ENCODE measurements at regions not wholly inside any gene's neighbourhood (a gene's known extent, or its start where the extent isn't known, plus 50 kb on each side); places are given as distances from the start of the nearest gene placed in this dataset.
"Not testable (repeated sequence)": the region's sequence is repeated elsewhere in the genome, so short reads cannot be mapped to it uniquely, and the experiment has no call there.

GRCh38 chr14:71454010-71454409 is 478.2 kb upstream of the RGS6 start:
- Mint-ChIP-seq H3K36me3 (peaks cover 3 to 5% of the 10 kb centered on the region in 2 donors), H3K27me3 (no peaks in the 10 kb centered on the region), H3K27ac (peak overlapping the region; percentile 51), H3K9me3 (no peaks in the 10 kb centered on the region), H3K4me1 (peaks cover 17 to 37% of the 10 kb centered on the region in 2 donors), H3K4me3 (no peak overlapping the region)
- no peak for ATAC-seq (replicated peaks)
- DNase-seq, result no peak

- Mint-ChIP-seq H3K27ac (no peak overlapping the region), H3K4me3 (no peak overlapping the region), H3K9me3 (no peaks in the 10 kb centered on the region), H3K27me3 (no peaks in the 10 kb centered on the region), H3K4me1 (peaks cover 15 to 37% of the 10 kb centered on the region in 2 donors), H3K36me3 (peaks cover 7 to 12% of the 10 kb centered on the region in 2 donors)
- ATAC-seq (replicated peaks) (no peak), DNase-seq (no peak)
Measured at GRCh38 chr14:71454513-71455332, 477.5 kb upstream of the RGS6 start.

DNA sequence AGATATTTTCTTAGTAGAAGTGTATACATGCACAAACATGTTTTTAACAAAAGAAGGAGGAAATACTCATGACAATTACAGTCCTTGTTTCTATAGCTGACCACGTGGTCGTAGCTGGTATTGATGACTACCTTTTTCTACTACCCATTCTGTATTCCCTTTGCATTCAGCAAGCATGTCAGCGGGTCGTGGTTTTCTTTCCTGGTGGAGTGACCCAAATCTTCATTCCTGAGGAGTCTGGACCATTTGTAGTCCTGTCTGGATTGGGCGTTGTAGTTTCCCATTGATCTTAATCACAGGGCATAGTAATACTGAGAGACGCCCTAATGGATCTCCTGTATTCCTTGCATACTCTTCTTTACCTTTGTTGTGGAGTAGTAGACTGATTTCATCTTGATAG is 472.1 kb upstream of the RGS6 start:
- H3K4me3 Mint-ChIP-seq, result no peak overlapping the region
- H3K36me3 Mint-ChIP-seq, result peaks cover 34 to 48% of the 10 kb centered on the region in 2 donors
- no peaks in the 10 kb centered on the region for H3K27me3 Mint-ChIP-seq
- H3K9me3 Mint-ChIP-seq, result peaks cover 0 to 2% of the 10 kb centered on the region in 2 donors
- ATAC-seq (replicated peaks) (no peak), DNase-seq (no peak)
- no peak overlapping the region for H3K27ac Mint-ChIP-seq
- H3K4me1 Mint-ChIP-seq, result peaks cover 11 to 40% of the 10 kb centered on the region in 2 donors

DNA sequence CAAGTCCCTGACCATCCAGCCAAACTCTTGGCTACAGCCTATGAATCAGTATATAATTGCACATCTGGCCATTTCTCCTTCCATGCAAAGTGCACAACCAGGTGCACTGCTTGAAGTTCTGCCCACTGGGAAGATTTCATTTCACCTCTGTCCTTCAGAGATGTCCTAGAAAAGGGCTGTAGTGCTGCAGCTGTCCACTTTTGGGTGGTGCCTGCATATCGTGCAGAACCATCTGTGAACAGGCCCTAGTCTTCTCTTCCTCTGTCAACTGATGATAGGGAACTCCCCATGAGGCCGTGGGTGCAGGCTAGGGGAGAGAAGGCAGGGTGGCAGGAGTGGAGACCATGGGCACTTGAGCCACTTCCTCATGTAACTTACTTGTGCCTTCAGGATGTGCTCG is 470.6 kb upstream of the RGS6 start:
- peak overlapping the region; percentile 62 for H3K27ac Mint-ChIP-seq
- not testable (repeated sequence) for H3K9me3 Mint-ChIP-seq; H3K27me3 Mint-ChIP-seq; DNase-seq; ATAC-seq (replicated peaks); H3K4me3 Mint-ChIP-seq
- peaks cover 13 to 43% of the 10 kb centered on the region in 2 donors for H3K4me1 Mint-ChIP-seq
- peaks cover 42 to 60% of the 10 kb centered on the region in 2 donors for H3K36me3 Mint-ChIP-seq

GRCh38 chr14:71463807-71464206 is 468.4 kb upstream of the RGS6 start:
- Mint-ChIP-seq H3K4me3 (no peak overlapping the region), H3K27ac (no peak overlapping the region), H3K9me3 (peaks cover 3 to 7% of the 10 kb centered on the region in 2 donors), H3K27me3 (no peaks in the 10 kb centered on the region), H3K4me1 (peaks cover 13 to 52% of the 10 kb centered on the region in 2 donors), H3K36me3 (peaks cover 52 to 71% of the 10 kb centered on the region in 2 donors)
- no peak for ATAC-seq (replicated peaks)
- no peak for DNase-seq

GRCh38 chr14:71464840-71465239 is 467.4 kb upstream of the RGS6 start:
- H3K27me3 Mint-ChIP-seq, result no peaks in the 10 kb centered on the region
- H3K4me3 Mint-ChIP-seq, result no peak overlapping the region
- H3K36me3 Mint-ChIP-seq, result peaks cover 58 to 72% of the 10 kb centered on the region in 2 donors

DNA sequence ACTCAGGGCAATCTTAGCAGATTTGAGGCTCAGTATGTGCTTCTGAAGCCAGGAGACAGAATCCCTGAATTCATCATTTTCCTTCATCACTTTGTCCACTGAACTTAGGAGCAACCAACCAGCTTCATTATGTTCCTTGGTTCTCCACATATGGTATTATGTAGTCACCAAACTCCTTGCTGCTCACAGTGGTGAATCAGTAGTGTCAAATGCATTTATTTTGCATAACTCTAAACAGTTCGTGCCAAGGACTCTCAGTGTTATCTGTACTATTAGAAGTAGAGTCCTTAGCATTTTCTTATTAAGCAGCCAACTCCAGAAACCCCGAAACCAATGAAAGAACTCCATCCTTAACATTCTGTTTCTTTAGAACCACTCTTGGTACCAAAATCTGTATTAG is 466.9 kb upstream of the RGS6 start:
- no peak for DNase-seq
- H3K36me3 Mint-ChIP-seq, result peaks cover 56 to 69% of the 10 kb centered on the region in 2 donors
- H3K9me3 Mint-ChIP-seq, result peaks cover 5 to 7% of the 10 kb centered on the region in 2 donors
- H3K27me3 Mint-ChIP-seq, result no peaks in the 10 kb centered on the region
- peaks cover 20 to 52% of the 10 kb centered on the region in 2 donors for H3K4me1 Mint-ChIP-seq
- H3K27ac Mint-ChIP-seq, result no peak overlapping the region
- no peak for ATAC-seq (replicated peaks)
- no peak overlapping the region for H3K4me3 Mint-ChIP-seq

More at GRCh38 chr14:71464840-71465239, 467.4 kb upstream of the RGS6 start:
- Mint-ChIP-seq H3K27ac (no peak overlapping the region), H3K4me1 (peaks cover 20 to 53% of the 10 kb centered on the region in 2 donors), H3K9me3 (peaks cover 5 to 7% of the 10 kb centered on the region in 2 donors)
- ATAC-seq (replicated peaks), result no peak
- DNase-seq, result no peak

DNA sequence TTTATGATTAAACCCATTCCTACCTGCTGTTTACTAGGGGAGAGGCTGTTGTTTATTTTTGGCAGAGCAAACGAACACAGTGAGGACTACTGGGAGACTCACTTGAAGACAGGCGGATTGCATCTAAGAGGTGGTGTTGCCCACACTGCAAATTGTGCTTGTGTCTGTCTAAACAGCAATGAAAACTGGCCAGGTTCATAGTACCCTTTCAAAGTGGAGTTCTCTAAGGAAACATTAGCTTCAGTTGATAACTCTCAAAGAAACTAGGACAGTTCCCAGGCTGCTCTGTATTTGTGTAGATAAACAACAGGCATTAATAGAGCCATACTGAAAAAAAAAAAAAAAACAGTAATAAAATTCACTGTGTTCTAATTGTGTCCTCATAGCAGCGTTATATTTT is 466.0 kb upstream of the RGS6 start:
- no peak for DNase-seq
- H3K27ac Mint-ChIP-seq, result peak overlapping the region; percentile 42
- peaks cover 5 to 7% of the 10 kb centered on the region in 2 donors for H3K9me3 Mint-ChIP-seq
- no peak for ATAC-seq (replicated peaks)
- H3K36me3 Mint-ChIP-seq, result peaks cover 52 to 62% of the 10 kb centered on the region in 2 donors
- H3K4me1 Mint-ChIP-seq, result peaks cover 21 to 48% of the 10 kb centered on the region in 2 donors
- H3K27me3 Mint-ChIP-seq, result no peaks in the 10 kb centered on the region
- no peak overlapping the region for H3K4me3 Mint-ChIP-seq

DNA sequence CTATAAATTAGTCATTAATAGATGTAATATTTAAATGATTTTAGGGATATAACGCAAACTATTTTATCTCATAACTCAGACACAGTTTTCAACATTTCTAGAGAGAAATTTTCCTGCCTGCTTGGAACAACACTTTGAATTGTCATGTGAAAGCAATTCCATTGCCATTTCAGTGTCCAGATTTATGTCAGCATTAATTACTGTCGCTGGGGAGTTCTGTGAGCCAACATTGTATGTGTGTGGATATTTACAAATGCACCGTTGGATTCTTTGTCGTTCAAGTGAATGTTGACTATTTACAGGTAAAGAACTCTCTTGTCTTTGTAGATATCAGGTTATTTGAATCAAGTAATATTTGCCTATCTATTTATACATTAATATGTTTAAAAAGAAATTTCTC is 465.3 kb upstream of the RGS6 start:
- peaks cover 20 to 47% of the 10 kb centered on the region in 2 donors for H3K4me1 Mint-ChIP-seq
- H3K4me3 Mint-ChIP-seq, result no peak overlapping the region
- peaks cover 49 to 59% of the 10 kb centered on the region in 2 donors for H3K36me3 Mint-ChIP-seq
- no peaks in the 10 kb centered on the region for H3K27me3 Mint-ChIP-seq
- DNase-seq (no peak), ATAC-seq (replicated peaks) (no peak)
- peaks cover 3 to 7% of the 10 kb centered on the region in 2 donors for H3K9me3 Mint-ChIP-seq
- H3K27ac Mint-ChIP-seq, result no peak overlapping the region

GRCh38 chr14:71467361-71467811 is 464.8 kb upstream of the RGS6 start:
- Mint-ChIP-seq H3K9me3 (peaks cover 3 to 7% of the 10 kb centered on the region in 2 donors), H3K27ac (no peak overlapping the region), H3K27me3 (no peaks in the 10 kb centered on the region), H3K4me1 (peaks cover 21 to 50% of the 10 kb centered on the region in 2 donors), H3K4me3 (no peak overlapping the region), H3K36me3 (peaks cover 48 to 56% of the 10 kb centered on the region in 2 donors)
- ATAC-seq (replicated peaks), result no peak
- no peak for DNase-seq

GRCh38 chr14:71468701-71469100 is 463.5 kb upstream of the RGS6 start:
- DNase-seq, result no peak
- no peak overlapping the region for H3K4me3 Mint-ChIP-seq
- no peak for ATAC-seq (replicated peaks)
- no peaks in the 10 kb centered on the region for H3K27me3 Mint-ChIP-seq
- H3K36me3 Mint-ChIP-seq, result peaks cover 50 to 55% of the 10 kb centered on the region in 2 donors
- peaks cover 3 to 7% of the 10 kb centered on the region in 2 donors for H3K9me3 Mint-ChIP-seq
- peaks cover 24 to 55% of the 10 kb centered on the region in 2 donors for H3K4me1 Mint-ChIP-seq
- no peak overlapping the region for H3K27ac Mint-ChIP-seq

DNA sequence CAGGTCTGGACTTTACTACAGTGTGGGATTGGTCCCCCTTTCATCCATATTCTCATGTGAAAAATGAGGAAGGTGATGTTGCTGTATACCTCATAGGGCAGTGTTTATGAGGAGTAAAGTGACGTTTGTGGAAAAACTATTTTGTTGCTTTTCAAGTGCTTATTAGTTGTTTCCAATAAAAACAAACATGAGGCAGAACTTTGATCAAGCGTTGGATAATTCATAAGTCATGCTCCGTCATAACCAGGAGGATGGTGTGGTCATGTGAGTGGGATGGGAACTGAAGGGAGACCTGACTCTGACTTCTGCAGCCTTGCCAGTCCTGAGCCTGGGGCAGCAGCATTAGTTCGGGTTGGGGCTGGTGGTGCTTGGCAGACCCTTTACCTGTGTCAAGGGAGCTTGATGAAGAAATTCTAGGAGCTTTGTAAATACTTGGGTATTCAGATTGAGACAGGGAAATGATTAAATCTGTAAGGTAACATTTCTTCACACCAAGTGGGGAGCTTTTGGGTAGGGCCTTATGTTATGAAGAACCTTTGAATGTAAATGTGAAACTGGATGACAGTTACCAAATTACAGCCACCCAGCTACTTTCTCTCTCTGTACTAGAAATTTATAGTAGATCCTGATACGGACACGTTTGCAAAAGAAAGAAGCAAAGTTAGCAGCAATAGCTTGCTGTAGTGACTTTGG is 462.4 kb upstream of the RGS6 start:
- DNase-seq, result no peak
- Mint-ChIP-seq H3K27ac (no peak overlapping the region), H3K27me3 (no peaks in the 10 kb centered on the region), H3K4me3 (no peak overlapping the region), H3K4me1 (peaks cover 26 to 55% of the 10 kb centered on the region in 2 donors), H3K9me3 (peaks cover 3 to 7% of the 10 kb centered on the region in 2 donors), H3K36me3 (peaks cover 40 to 50% of the 10 kb centered on the region in 2 donors)
- ATAC-seq (replicated peaks), result no peak

GRCh38 chr14:71471634-71472355 is 460.4 kb upstream of the RGS6 start:
- Mint-ChIP-seq H3K36me3 (peaks cover 34 to 42% of the 10 kb centered on the region in 2 donors), H3K4me1 (peaks cover 28 to 61% of the 10 kb centered on the region in 2 donors), H3K27ac (peak overlapping the region; percentile 47), H3K27me3 (no peaks in the 10 kb centered on the region), H3K9me3 (peaks cover 3 to 7% of the 10 kb centered on the region in 2 donors), H3K4me3 (no peak overlapping the region)
- ATAC-seq (replicated peaks) (no peak), DNase-seq (no peak)

All from stimulated activated naive B cell treated with anti-CD40 and anti-IgM and Interleukin-4, amounts not matched to agents 10 μg/mL and 1 μg/mL and 100 μg/mL, for 72 hours (primary cell).